HCT116 (cell line): ENCODE measurements at regions not wholly inside any gene's neighbourhood (a gene's known extent, or its start where the extent isn't known, plus 50 kb on each side); places are given as distances from the start of the nearest gene placed in this dataset.

ENCODE experiments used
- ATAC-seq: fragments of 200-7000 bp; cut with Tn5 transposase; 2 replicates; pipeline ENCODE4 v1.9.1; 2020; ENCODE audit warnings: mild to moderate bottlenecking, moderate library complexity
- BruUV-seq: library from RNA; stranded (reverse); fragments of 400-500 nt; replicated peaks from 2 replicates; lab custom pipeline; 2021; lab: Mats Ljungman, UMichigan
- CTCF ChIA-PET: fragments of 300-600 bp; sonication (Branson Sonifier 250); formaldehyde crosslinking; loops from one replicate; lab custom pipeline; 2021; ENCODE audit warnings: antibody characterized with exemption; lab: Charles Lee
- POLR2A ChIA-PET: fragments of 300-600, 350-600 bp; sonication (Branson Sonifier 250); formaldehyde crosslinking; loops from one replicate; lab custom pipeline; 2021; ENCODE audit warnings: antibody characterized with exemption; lab: Charles Lee
- RAD21 ChIA-PET, 2 experiments: fragments of 300-600 bp; sonication (Branson Sonifier 250); formaldehyde crosslinking; loops; one replicate each; lab custom pipeline; 2023; ENCODE audit warnings: low total read pairs in 2 of 2; ENCODE audit not compliant: uncharacterized antibody in 2 of 2, unreplicated experiment in 2 of 2, low non-redundant PET in 1 of 2; lab: Charles Lee
- DNase-seq: peaks from one replicate; pipeline ENCODE4 v3.0.0-alpha.2; 2010; ENCODE audit warnings: low read depth, low spot score
- H2AFZ ChIP-seq: fragments of 200-600 bp; shearing (Covaris generic), sonication (generic); 2 replicates; pipeline ENCODE4 v1.6.1; 2017; ENCODE audit warnings: low read depth, mixed run types, mixed read lengths, antibody characterized with exemption, low read length; ENCODE audit not compliant: poor library complexity, severe bottlenecking
- H3K27ac ChIP-seq: 2 replicates; pipeline ENCODE4 v1.5.1; 2012; ENCODE audit warnings: low read depth, low read length
- H3K27me3 ChIP-seq: fragments of 200-600 bp; sonication (generic); 2 replicates; pipeline ENCODE4 v1.6.1; 2016; ENCODE audit warnings: mixed run types, low read length, mixed read lengths; ENCODE audit not compliant: insufficient read depth
- H3K36me3 ChIP-seq, 2 experiments: fragments of 200-500 bp in 1 of 2; fragments of 200-600 bp in 1 of 2; sonication (Bioruptor generic) in 1 of 2; sonication (generic) in 1 of 2; 2 replicates each; pipeline versions ENCODE4 v1.5.1 to v1.6.1; 2014 to 2016; ENCODE audit warnings: low read length in 2 of 2, inconsistent platforms in 1 of 2, mixed read lengths in 1 of 2, mixed run types in 1 of 2; ENCODE audit not compliant: insufficient read depth in 2 of 2, control insufficient read depth in 1 of 2
- H3K4me1 ChIP-seq, 2 experiments: fragments of 200-600 bp in 1 of 2; sonication (generic) in 1 of 2; 2 replicates each; pipeline versions ENCODE4 v1.5.1 to v1.6.1; 2012 to 2017; ENCODE audit warnings: low read length in 2 of 2, inconsistent platforms in 1 of 2, mild to moderate bottlenecking in 1 of 2, mixed read lengths in 1 of 2, mixed run types in 1 of 2, moderate library complexity in 1 of 2; ENCODE audit not compliant: insufficient read depth in 2 of 2, control insufficient read depth in 1 of 2
- H3K4me2 ChIP-seq: fragments of 200-600 bp; sonication (generic); 2 replicates; pipeline ENCODE4 v1.6.1; 2017; ENCODE audit warnings: mixed run types, low read length, mixed read lengths
- H3K4me3 ChIP-seq, 2 experiments: fragments of 200-600 bp in 1 of 2; sonication (generic) in 1 of 2; replicated peaks in 1 of 2; 2 replicates each; pipeline ENCODE4 v1.5.1; 2011 to 2016; ENCODE audit warnings: low read length in 2 of 2, control low read depth in 1 of 2, low read depth in 1 of 2, mild to moderate bottlenecking in 1 of 2, mixed read lengths in 1 of 2, mixed run types in 1 of 2
- H3K79me2 ChIP-seq: fragments of 200-600 bp; sonication (generic); 2 replicates; pipeline ENCODE4 v1.6.1; 2017; ENCODE audit warnings: mild to moderate bottlenecking, mixed run types, low read length, moderate library complexity, mixed read lengths; ENCODE audit not compliant: insufficient read depth
- H3K9ac ChIP-seq: fragments of 200-600 bp; sonication (generic); 2 replicates; pipeline ENCODE4 v1.6.1; 2016; ENCODE audit warnings: low read length, mixed read lengths
- H3K9me2 ChIP-seq: fragments of 200-600 bp; sonication (generic), shearing (Covaris generic); 2 replicates; pipeline ENCODE4 v1.6.1; 2017; ENCODE audit warnings: mixed run types, mild to moderate bottlenecking, moderate library complexity; ENCODE audit not compliant: insufficient read depth
- H3K9me3 ChIP-seq, 2 experiments: fragments of 200-500 bp in 1 of 2; fragments of 200-600 bp in 1 of 2; sonication (Bioruptor generic) in 1 of 2; sonication (generic) in 1 of 2; 2 replicates each; pipeline ENCODE4 v1.6.1; 2014 to 2017; ENCODE audit warnings: low read length in 2 of 2, mixed read lengths in 2 of 2, inconsistent platforms in 1 of 2, low read depth in 1 of 2, mild to moderate bottlenecking in 1 of 2, mixed run types in 1 of 2, moderate library complexity in 1 of 2; ENCODE audit not compliant: control insufficient read depth in 1 of 2, insufficient read depth in 1 of 2
- H4K20me1 ChIP-seq: fragments of 200-600 bp; sonication (generic), shearing (Covaris generic); 2 replicates; pipeline ENCODE4 v1.6.1; 2017; ENCODE audit warnings: mixed run types, mild to moderate bottlenecking, moderate library complexity; ENCODE audit not compliant: insufficient read depth
- ATF3 ChIP-seq: IDR thresholded peaks from 2 replicates; pipeline ENCODE4 v1.6.1; 2012
- CEBPB ChIP-seq: IDR thresholded peaks from 2 replicates; pipeline ENCODE4 v1.6.1; 2012; ENCODE audit warnings: low read depth
- EGR1 ChIP-seq: IDR thresholded peaks from 2 replicates; pipeline ENCODE4 v1.6.1; 2012; ENCODE audit warnings: low read depth
- EZH2 ChIP-seq: fragments of 200-600 bp; sonication (generic); IDR thresholded peaks from 2 replicates; pipeline ENCODE4 v1.6.1; 2017; ENCODE audit warnings: antibody characterized with exemption, mixed run types
- EZH2phosphoT487 ChIP-seq: fragments of 200-600 bp; IDR thresholded peaks from 2 replicates; pipeline ENCODE4 v1.6.1; 2018; ENCODE audit warnings: antibody characterized with exemption, borderline replicate concordance
- FOSL1 ChIP-seq: IDR thresholded peaks from 2 replicates; pipeline ENCODE4 v1.6.1; 2012; ENCODE audit warnings: low read depth
- MAX ChIP-seq: IDR thresholded peaks from 2 replicates; pipeline ENCODE4 v1.6.1; 2012
- RAD21 ChIP-seq: IDR thresholded peaks from 2 replicates; pipeline ENCODE4 v1.6.1; 2012; ENCODE audit warnings: low read depth, mild to moderate bottlenecking
- REST ChIP-seq: IDR thresholded peaks from 2 replicates; pipeline ENCODE4 v1.6.1; 2012; ENCODE audit warnings: low read depth
- SIN3A ChIP-seq: IDR thresholded peaks from 2 replicates; pipeline ENCODE4 v1.6.1; 2012; ENCODE audit warnings: low read depth
- SP1 ChIP-seq: IDR thresholded peaks from 2 replicates; pipeline ENCODE4 v1.6.1; 2012; ENCODE audit warnings: low read depth
- SRF ChIP-seq: IDR thresholded peaks from 2 replicates; pipeline ENCODE4 v1.6.1; 2012; ENCODE audit warnings: low read depth
- ZBTB33 ChIP-seq: IDR thresholded peaks from 2 replicates; pipeline ENCODE4 v1.6.1; 2011; ENCODE audit warnings: mild to moderate bottlenecking, low read length, moderate library complexity; ENCODE audit not compliant: insufficient replicate concordance; ENCODE audit errors: extremely low read depth
- ZFX ChIP-seq: fragments of 450-650 bp; IDR thresholded peaks from 2 replicates; pipeline ENCODE4 v1.6.1; 2017
- ZNF274 ChIP-seq: fragments of 200-500 bp; sonication (Bioruptor generic); IDR thresholded peaks from 2 replicates; pipeline ENCODE4 v1.6.1; 2014; ENCODE audit warnings: mild to moderate bottlenecking, low read depth, low read length, inconsistent platforms
- intact Hi-C: fragments of 100-400 bp; cut with micrococcal nuclease; formaldehyde crosslinking; loops from 2 replicates; pipeline ENCODE4 v1.10.0; 2022

- ChIA-PET POLR2A (no interaction called here), CTCF (no interaction called here), RAD21 (no interaction called here)
- no peaks in the 10 kb centered on the region for H3K36me3 ChIP-seq
- intact Hi-C loops: no loop called here
- H3K4me2 ChIP-seq: no peak overlapping the region
- H3K27me3 ChIP-seq: no peaks in the 10 kb centered on the region
- H3K27ac ChIP-seq: no peak overlapping the region
- H4K20me1 ChIP-seq: no peaks in the 10 kb centered on the region
- H3K9me2 ChIP-seq: no peaks in the 10 kb centered on the region
- H3K9me3 ChIP-seq: peaks cover 7 to 14% of the 10 kb centered on the region in 2 experiments; a peak in 2 of 4 replicates
- no peak for TF ChIP-seq EZH2phosphoT487
- TF ChIP-seq ZBTB33: no peak
- no peak for TF ChIP-seq MAX
- no peak for TF ChIP-seq REST
- TF ChIP-seq ATF3: no peak
- no peak for TF ChIP-seq ZFX
- TF ChIP-seq SRF: no peak
- TF ChIP-seq SIN3A: no peak
- TF ChIP-seq EGR1: no peak
- TF ChIP-seq EZH2: no peak
- TF ChIP-seq ZNF274: no peak
- no peak for TF ChIP-seq SP1
- no peak for TF ChIP-seq RAD21
- TF ChIP-seq FOSL1: no peak
- no peak for TF ChIP-seq CEBPB
- TF ChIP-seq, all 23 proteins: peak for 0
- BruUV-seq: no TSS peak
- no peak for ATAC-seq
- Histone ChIP-seq H3K9ac (no peak overlapping the region), H3K79me2 (no peaks in the 10 kb centered on the region), H3K4me1 (no peaks in the 10 kb centered on the region), H3K4me3 (no peak overlapping the region), H2AFZ (no peak overlapping the region)
- DNase-seq: no peak
Observed at GRCh38 chr18:64799376-64799775, 650.5 kb upstream of the LINC00305 start.
